Muscle layer of colon (tissue), 2 donors: ENCODE measurements at regions not wholly inside any gene's neighbourhood (a gene's known extent, or its start where the extent isn't known, plus 50 kb on each side); places are given as distances from the start of the nearest gene placed in this dataset.

Source experiments
- H3K27ac ChIP-seq: one replicate; pipeline ENCODE4 v1.7.0; 2013; ENCODE audit warnings: low read depth, mild to moderate bottlenecking, low read length, moderate library complexity
- H3K27me3 ChIP-seq, 2 donors: one replicate each; pipeline ENCODE4 v1.7.0; 2013; ENCODE audit warnings: low read length in 2 of 2, mild to moderate bottlenecking in 2 of 2; ENCODE audit not compliant: insufficient read depth in 2 of 2, control insufficient read depth in 1 of 2
- H3K36me3 ChIP-seq: one replicate; pipeline ENCODE4 v1.7.0; 2013; ENCODE audit warnings: mild to moderate bottlenecking, low read length; ENCODE audit not compliant: insufficient read depth
- H3K4me1 ChIP-seq: one replicate; pipeline ENCODE4 v1.7.0; 2013; ENCODE audit warnings: mild to moderate bottlenecking, low read length; ENCODE audit not compliant: insufficient read depth
- H3K4me3 ChIP-seq, 2 donors: one replicate each; pipeline ENCODE4 v1.7.0; 2013; ENCODE audit warnings: low read length in 2 of 2, low read depth in 1 of 2, mild to moderate bottlenecking in 1 of 2, moderate library complexity in 1 of 2
- H3K9ac ChIP-seq: one replicate; pipeline ENCODE4 v1.7.0; 2013; ENCODE audit warnings: low read length
- H3K9me3 ChIP-seq: one replicate; pipeline ENCODE4 v1.7.0; 2013; ENCODE audit warnings: mild to moderate bottlenecking, low read length
- donor health status: abdominal sarcoma.
- donor health status: Adenocarcinoma of cecum.

DNA sequence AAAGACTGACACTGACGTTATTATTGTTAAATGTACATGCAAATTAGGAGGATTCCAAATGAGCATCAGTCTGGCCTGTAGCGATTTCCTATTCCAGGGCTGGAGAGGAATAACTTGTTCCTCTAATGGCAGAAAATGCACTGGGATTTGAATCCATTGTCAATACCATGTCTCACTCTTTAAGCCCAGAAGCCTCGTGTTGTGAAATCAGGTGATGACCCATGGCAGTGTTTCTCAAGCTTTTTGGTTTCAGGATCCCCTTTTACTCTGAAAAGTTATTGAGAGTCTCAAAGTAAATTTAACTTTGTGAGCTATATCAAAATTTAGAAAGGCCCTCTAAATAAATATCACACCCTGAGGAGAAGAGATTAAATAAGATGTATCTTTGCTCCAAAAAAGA, 279.2 kb downstream of the GALR1 start:
- Histone ChIP-seq H3K4me1 (no peaks in the 10 kb centered on the region), H3K27ac (no peak overlapping the region), H3K9me3 (no peaks in the 10 kb centered on the region), H3K36me3 (no peaks in the 10 kb centered on the region), H3K9ac (no peak overlapping the region), H3K4me3 (no peak overlapping the region), H3K27me3 (no peaks in the 10 kb centered on the region)

DNA sequence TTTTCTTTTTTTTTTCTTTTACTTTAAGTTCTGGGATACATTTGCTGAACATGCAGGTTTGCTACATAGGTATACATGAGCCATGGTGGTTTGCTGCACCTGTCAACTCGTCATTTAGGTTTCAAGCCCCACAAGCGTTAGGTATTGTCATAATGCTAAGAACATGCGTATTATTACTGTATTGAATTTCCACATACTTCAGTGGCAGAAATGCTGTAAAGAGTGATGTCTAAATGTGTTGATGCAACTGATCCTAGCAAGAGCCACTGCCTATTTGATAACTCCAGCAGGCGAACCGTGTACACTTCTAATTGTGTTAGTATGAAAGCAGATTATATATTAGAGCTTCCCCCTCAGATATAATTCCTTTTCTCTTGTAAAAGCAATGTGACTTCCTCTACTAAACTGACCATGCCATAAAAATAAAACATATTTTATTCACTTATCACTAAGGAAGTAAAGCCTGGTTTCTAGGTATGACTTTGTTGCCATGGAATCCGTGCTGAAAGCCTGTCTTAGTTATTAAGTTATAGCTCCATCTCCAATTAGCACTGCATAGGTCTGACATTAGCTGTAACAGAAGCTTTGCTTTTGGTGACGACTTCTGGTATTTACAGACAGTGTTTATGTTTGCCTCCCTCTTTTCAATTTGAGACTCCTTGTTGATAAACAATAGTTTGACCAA, 280.0 kb downstream of the GALR1 start:
- H3K36me3 ChIP-seq = no peaks in the 10 kb centered on the region
- no peak overlapping the region for H3K9ac ChIP-seq
- H3K9me3 ChIP-seq = no peaks in the 10 kb centered on the region
- no peaks in the 10 kb centered on the region for H3K4me1 ChIP-seq
- H3K4me3 ChIP-seq = no peak overlapping the region
- no peaks in the 10 kb centered on the region for H3K27me3 ChIP-seq
- H3K27ac ChIP-seq = no peak overlapping the region

DNA sequence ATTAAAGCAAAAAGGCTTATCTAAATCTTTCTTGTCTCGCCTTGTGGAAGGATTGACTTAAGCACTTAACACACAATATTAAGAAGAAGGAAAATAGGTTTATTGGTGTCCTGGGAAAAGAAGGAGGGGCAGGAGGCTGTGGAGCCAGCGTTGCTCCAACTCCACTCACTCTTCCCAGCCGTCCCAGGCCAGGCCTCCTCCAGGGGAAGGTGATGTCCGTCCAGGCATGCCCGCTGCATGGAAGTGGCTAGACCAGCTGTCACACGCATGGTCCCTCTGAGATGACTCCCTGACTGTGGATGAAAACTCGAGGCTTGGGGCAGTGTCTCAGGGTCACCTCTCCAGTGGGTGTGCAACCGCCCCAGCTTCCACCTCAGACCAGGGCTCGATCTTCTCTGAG, 281.1 kb downstream of the GALR1 start:
- Histone ChIP-seq H3K27ac (no peak overlapping the region), H3K36me3 (no peaks in the 10 kb centered on the region), H3K4me3 (no peak overlapping the region), H3K27me3 (no peaks in the 10 kb centered on the region), H3K9me3 (no peaks in the 10 kb centered on the region), H3K4me1 (no peaks in the 10 kb centered on the region), H3K9ac (no peak overlapping the region)

DNA sequence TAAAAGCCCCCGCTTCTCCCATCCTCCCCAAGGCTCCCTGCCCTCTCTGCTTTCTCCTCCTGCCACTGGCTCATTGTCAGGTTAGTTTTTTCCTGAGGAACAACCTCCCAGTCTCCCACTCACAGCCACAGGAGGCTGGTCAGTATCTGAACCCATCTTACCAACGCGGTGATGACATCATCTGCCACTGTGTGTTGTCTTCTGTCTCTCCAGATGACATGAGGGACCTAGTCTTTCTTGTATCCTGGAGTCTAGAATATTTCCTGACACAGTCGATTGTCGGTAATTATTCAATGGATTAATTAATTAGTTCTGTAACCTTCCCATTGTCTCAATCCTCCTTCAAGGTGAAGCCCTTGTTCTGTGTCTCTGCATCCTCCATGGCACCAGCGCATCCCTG, 290.2 kb downstream of the GALR1 start:
- H3K27ac ChIP-seq = no peak overlapping the region
- no peaks in the 10 kb centered on the region for H3K9me3 ChIP-seq
- no peaks in the 10 kb centered on the region for H3K27me3 ChIP-seq
- H3K36me3 ChIP-seq = no peaks in the 10 kb centered on the region
- no peak overlapping the region for H3K9ac ChIP-seq
- H3K4me1 ChIP-seq = no peaks in the 10 kb centered on the region
- H3K4me3 ChIP-seq = no peak overlapping the region

DNA sequence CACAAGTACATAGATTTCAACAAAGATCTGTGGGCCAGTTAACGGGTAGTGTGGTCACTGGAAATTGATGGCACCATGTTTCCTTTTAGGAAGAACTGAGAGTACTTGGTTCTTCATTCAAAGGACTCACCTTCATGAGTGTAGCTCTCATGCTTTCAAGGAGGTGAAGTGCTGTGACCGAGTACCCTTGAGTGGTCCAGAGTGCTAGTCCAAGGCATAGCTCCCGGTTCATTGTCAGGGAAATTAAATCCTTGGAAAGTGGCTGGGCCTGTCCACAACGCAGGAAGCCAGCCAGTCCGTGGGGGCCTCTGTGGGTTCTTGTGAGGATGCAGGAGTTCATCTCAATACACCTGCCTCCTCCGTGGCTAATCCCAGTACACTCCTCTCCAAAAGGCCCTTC, 295.1 kb downstream of the GALR1 start:
- Histone ChIP-seq H3K9me3 (no peaks in the 10 kb centered on the region), H3K36me3 (no peaks in the 10 kb centered on the region), H3K9ac (no peak overlapping the region), H3K27me3 (no peaks in the 10 kb centered on the region), H3K4me1 (no peaks in the 10 kb centered on the region), H3K27ac (no peak overlapping the region), H3K4me3 (no peak overlapping the region)

DNA sequence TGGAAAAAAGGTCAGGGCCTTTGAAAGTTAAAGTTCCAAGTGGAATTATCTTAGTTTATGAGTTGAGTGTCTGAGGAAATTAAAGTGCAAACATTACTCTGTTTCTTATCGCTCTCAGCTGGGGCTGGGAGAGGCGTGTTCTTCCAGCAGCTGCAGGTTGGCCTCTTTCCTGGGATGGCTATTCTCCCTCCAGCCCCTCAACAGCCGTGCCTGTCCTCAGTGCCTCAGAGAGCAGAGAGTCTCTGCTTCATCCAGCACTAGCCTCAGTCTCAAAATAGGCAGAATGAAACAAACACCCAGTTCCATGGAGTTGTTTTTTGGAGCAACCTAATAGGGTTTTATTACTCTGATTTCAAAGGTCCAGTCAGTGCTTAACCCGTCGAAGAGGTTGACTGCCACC, 298.1 kb downstream of the GALR1 start:
- no peaks in the 10 kb centered on the region for H3K36me3 ChIP-seq
- H3K9me3 ChIP-seq = no peaks in the 10 kb centered on the region
- no peak overlapping the region for H3K4me3 ChIP-seq
- H3K27ac ChIP-seq = no peak overlapping the region
- no peaks in the 10 kb centered on the region for H3K4me1 ChIP-seq
- no peaks in the 10 kb centered on the region for H3K27me3 ChIP-seq
- H3K9ac ChIP-seq = no peak overlapping the region

DNA sequence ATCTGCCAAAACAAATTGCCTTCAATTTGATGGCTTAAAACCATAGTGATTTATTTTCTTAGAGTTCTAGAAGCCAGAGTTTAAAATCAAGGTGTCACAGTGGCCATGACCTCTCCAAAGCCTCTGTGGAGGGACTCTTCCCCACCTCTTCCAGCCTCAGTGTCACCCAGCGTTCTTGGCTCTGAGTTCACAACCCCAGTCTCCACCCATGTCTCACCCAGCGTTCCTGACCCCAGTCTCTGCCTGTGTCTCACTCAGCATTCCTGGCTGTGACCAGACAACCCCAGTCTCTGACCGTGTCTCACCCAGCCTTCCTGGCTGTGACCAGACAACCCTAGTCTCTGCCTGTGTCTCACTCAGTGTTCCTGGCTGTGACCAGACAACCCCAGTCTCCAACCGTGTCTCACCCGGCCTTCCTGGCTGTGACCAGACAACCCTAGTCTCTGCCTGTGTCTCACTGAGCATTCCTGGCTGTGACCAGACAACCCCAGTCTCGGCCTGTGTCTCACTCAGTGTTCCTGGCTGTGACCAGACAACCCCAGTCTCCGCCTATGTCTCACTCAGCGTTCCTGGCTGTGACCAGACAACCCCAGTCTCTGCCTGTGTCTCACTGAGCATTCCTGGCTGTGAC, 299.3 kb downstream of the GALR1 start:
- no peak overlapping the region for H3K4me3 ChIP-seq
- no peaks in the 10 kb centered on the region for H3K9me3 ChIP-seq
- H3K27ac ChIP-seq = no peak overlapping the region
- H3K27me3 ChIP-seq = no peaks in the 10 kb centered on the region
- H3K9ac ChIP-seq = no peak overlapping the region
- no peaks in the 10 kb centered on the region for H3K36me3 ChIP-seq
- no peaks in the 10 kb centered on the region for H3K4me1 ChIP-seq

DNA sequence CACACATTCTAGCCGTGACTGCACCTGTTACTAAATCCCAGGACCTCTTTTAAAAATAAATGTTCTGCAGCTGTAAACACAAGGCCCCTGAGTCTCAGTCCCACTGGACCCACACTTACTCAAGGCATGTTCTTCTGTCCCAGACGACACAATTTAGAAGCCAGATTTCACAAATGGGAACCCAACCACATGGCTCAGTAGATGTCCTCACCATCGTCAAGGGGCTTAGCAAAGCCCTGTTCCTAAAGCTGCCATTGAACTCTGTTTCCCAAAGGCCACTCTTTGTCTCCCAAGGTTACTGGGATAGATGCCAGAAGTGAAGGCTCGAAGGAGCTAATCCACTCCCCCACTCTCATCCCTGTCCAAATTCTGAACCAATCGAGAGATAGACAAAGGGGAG, 301.0 kb downstream of the GALR1 start:
- Histone ChIP-seq H3K36me3 (no peaks in the 10 kb centered on the region), H3K4me1 (no peaks in the 10 kb centered on the region), H3K4me3 (no peak overlapping the region), H3K27me3 (no peaks in the 10 kb centered on the region), H3K9me3 (no peaks in the 10 kb centered on the region), H3K9ac (no peak overlapping the region), H3K27ac (no peak overlapping the region)

DNA sequence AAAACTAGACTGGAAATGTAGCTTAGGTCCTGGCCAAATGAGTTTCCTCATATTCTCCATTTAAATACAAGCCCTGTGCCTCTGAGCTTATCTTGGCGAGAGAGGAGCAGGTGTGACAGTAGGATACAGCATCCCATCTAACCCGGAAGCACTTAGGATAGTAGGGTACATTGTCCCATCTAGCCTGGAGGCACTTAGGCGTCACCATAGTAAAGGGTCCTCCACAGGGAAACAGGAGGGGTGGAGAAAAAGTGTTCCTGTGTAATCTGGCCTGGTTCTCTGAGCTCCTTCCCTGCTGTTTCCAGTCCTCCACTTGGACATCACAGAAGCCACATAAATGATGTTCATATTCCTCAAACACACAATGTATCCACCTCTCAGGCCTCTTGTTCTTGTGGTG, 301.4 kb downstream of the GALR1 start:
- no peaks in the 10 kb centered on the region for H3K36me3 ChIP-seq
- no peak overlapping the region for H3K4me3 ChIP-seq
- H3K27me3 ChIP-seq = no peaks in the 10 kb centered on the region
- no peaks in the 10 kb centered on the region for H3K9me3 ChIP-seq
- H3K9ac ChIP-seq = no peak overlapping the region
- H3K4me1 ChIP-seq = no peaks in the 10 kb centered on the region
- H3K27ac ChIP-seq = no peak overlapping the region

DNA sequence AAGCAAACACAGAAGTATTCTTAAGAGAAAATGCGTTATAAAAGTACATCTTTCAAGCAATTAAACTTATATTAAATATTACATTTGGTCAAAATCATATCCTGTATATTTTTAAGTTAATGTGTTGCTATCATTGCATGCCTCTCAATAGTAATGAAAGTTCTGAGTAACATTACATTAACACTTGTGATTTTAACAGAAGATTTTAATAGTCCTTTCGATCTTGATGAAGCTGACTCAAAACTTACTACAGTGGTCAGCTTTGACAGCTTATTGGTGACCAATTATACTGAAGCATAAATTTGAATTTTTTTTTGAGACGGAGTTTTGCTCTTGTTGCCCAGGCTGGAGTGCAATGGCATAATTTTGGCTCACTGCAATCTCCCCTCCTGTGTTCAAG, 303.3 kb downstream of the GALR1 start:
- Histone ChIP-seq H3K36me3 (no peaks in the 10 kb centered on the region), H3K27ac (no peak overlapping the region), H3K9me3 (no peaks in the 10 kb centered on the region), H3K4me3 (no peak overlapping the region), H3K27me3 (no peaks in the 10 kb centered on the region), H3K9ac (no peak overlapping the region), H3K4me1 (no peaks in the 10 kb centered on the region)

DNA sequence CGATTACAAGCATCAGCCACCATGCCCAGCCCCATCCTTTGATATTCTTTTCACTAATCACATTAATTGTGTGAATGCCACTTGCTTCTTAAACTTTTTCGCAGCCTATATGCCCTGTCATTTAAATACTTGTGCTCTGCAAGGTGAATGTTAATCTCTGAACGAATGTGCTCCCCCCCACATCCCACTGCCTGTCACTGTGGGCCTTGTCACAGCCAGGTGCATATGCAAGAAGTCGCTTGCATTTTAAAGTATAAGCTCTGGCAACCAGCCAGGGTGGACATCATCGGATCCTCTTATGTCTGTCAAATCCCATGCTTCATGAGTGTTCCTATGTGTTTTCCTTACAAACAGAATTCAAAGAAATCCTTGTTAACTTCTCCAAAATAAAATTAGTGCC, 304.4 kb downstream of the GALR1 start:
- Histone ChIP-seq H3K4me3 (no peak overlapping the region), H3K9ac (no peak overlapping the region), H3K27me3 (no peaks in the 10 kb centered on the region), H3K36me3 (no peaks in the 10 kb centered on the region), H3K4me1 (no peaks in the 10 kb centered on the region), H3K27ac (no peak overlapping the region), H3K9me3 (no peaks in the 10 kb centered on the region)

DNA sequence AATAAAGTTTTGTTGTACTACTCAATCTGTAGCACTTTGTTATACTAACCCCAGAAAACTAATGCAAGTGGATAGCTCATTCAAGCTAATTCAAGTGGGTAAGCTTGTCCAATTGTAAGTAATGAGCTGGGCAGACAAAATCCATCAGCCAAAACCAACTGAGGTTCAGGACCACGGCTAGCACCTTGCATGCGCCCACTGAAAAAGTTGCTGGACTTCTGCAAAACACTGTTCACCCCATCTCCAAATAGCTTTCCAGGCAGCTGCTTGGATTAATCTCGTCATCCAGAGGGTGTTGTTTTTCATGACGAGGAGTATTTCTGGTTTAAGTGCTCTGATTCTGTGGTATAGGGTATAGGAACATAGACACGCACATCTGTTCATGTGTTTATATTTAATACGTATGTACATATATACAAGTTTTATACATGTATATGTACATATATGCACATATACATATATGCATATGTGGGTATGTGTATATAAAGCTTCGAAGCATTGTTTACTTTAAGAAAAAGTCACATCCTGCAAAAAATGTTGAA, 307.5 kb downstream of the GALR1 start:
- no peak overlapping the region for H3K9ac ChIP-seq
- H3K36me3 ChIP-seq = no peaks in the 10 kb centered on the region
- H3K4me1 ChIP-seq = no peaks in the 10 kb centered on the region
- no peaks in the 10 kb centered on the region for H3K9me3 ChIP-seq
- H3K27me3 ChIP-seq = no peaks in the 10 kb centered on the region
- no peak overlapping the region for H3K27ac ChIP-seq
- no peak overlapping the region for H3K4me3 ChIP-seq
